Ovary (tissue), 7 donors: ENCODE measurements at regions not wholly inside any gene's neighbourhood (a gene's known extent, or its start where the extent isn't known, plus 50 kb on each side); places are given as distances from the start of the nearest gene placed in this dataset.

Experiments
- DNase-seq, 5 donors: peaks; one replicate each; pipeline ENCODE4 v3.0.0-alpha.2; 2019 to 2020
- H3K27ac ChIP-seq, 2 donors: fragments of 200-600 bp; one replicate each; pipeline versions ENCODE4 v1.5.1 to v1.8.0; 2019 to 2022
- H3K27me3 ChIP-seq: fragments of 200-600 bp; one replicate; pipeline ENCODE4 v1.8.0; 2022
- H3K36me3 ChIP-seq: fragments of 200-600 bp; sonication (generic); one replicate; pipeline ENCODE4 v1.5.1; 2019
- H3K4me1 ChIP-seq: one replicate; pipeline ENCODE4 v1.8.1; 2013; ENCODE audit warnings: mild to moderate bottlenecking, moderate library complexity; ENCODE audit not compliant: insufficient read depth
- H3K4me3 ChIP-seq: fragments of 200-600 bp; sonication (generic); one replicate; pipeline ENCODE4 v1.5.1; 2017
- H3K9me3 ChIP-seq, 2 donors: fragments of 200-600 bp in 1 of 2; sonication (generic) in 1 of 2; one replicate each; pipeline versions ENCODE4 v1.5.1 to v1.8.1; 2013 to 2019; ENCODE audit warnings: mild to moderate bottlenecking in 1 of 2, moderate library complexity in 1 of 2
- CTCF ChIP-seq, 3 donors: fragments of 450-650 bp in 2 of 3; fragments of 200-600 bp in 1 of 3; IDR thresholded peaks; one replicate each; pipeline versions ENCODE4 v1.5.1 to v1.8.0; 2016 to 2022; ENCODE audit warnings: antibody characterized with exemption in 3 of 3, mild to moderate bottlenecking in 1 of 3
- EP300 ChIP-seq: sonication (generic); formaldehyde crosslinking; IDR thresholded peaks from one replicate; pipeline ENCODE4 v1.6.1; 2017; ENCODE audit warnings: antibody characterized with exemption
- POLR2A ChIP-seq: fragments of 450-650 bp; IDR thresholded peaks from one replicate; pipeline ENCODE4 v1.6.1; 2017; ENCODE audit warnings: antibody characterized with exemption, mild to moderate bottlenecking, moderate library complexity
- WGBS, 3 donors: extraction: QIAGEN DNeasy Blood & Tissue Kit in 1 of 3; methylation state at CpG; one replicate each; pipeline versions ENCODE4 v1.1.5 to v1.1.7; 2013 to 2017; 5-methylcytosine and 5-hydroxymethylcytosine counted together
- intact Hi-C, 4 donors: fragments of 100-400 bp; cut with DNase I; formaldehyde crosslinking; loops; one replicate each; pipeline versions ENCODE4 v1.11.0 to v1.15.1; 2022 to 2023
- donor health status: DM: no; HTN: no; CAD: no; lungs with moderate emphysema.
- donor health status: DM: no; HTN: no; CAD: no.
- donor health status: Bipolar disorder and iron deficiency.
- donor health status: DM: no; HTN: no; CAD: no.
- donor health status: DM: yes; HTN: yes; CAD: no.

- intact Hi-C loops = no loop called here
- Histone ChIP-seq H3K9me3 (no peaks in the 10 kb centered on the region), H3K27me3 (no peaks in the 10 kb centered on the region), H3K27ac (no peak overlapping the region), H3K4me3 (no peak overlapping the region), H3K36me3 (no peaks in the 10 kb centered on the region), H3K4me1 (peaks cover 6% of the 10 kb centered on the region)
- no peak for TF ChIP-seq EP300
- no peak for TF ChIP-seq CTCF (IDR thresholded peaks at IDR 0.05)
- no peak for TF ChIP-seq POLR2A
- WGBS, 3 donors = 88% methylated on average over 7 of the region's 7 CpGs
- DNase-seq = no peak
Measured at GRCh38 chr2:172204309-172204708, 101.6 kb upstream of the DLX2 start.

- H3K36me3 ChIP-seq = no peaks in the 10 kb centered on the region
- no peaks in the 10 kb centered on the region for H3K9me3 ChIP-seq
- H3K4me3 ChIP-seq = no peak overlapping the region
- DNase-seq = no peak
- intact Hi-C loops = no loop called here
- no peak overlapping the region for H3K27ac ChIP-seq
- peaks cover 9% of the 10 kb centered on the region for H3K4me1 ChIP-seq
- WGBS, 3 donors = 89 to 94% (median 93%) methylated on average over 2 of the region's 2 CpGs
- H3K27me3 ChIP-seq = no peaks in the 10 kb centered on the region
- no peak for TF ChIP-seq EP300
- TF ChIP-seq CTCF (IDR thresholded peaks at IDR 0.05) = no peak
- TF ChIP-seq POLR2A = no peak
Measured at GRCh38 chr2:172204762-172205161, 102.1 kb upstream of the DLX2 start.

- 74 to 91% (median 82%) methylated on average over 4 of the region's 4 CpGs for WGBS, 3 donors
Measured at GRCh38 chr2:172205292-172205691, 102.6 kb upstream of the DLX2 start.

GRCh38 chr2:172207911-172208310, 105.2 kb upstream of the DLX2 start:
- 68 to 71% (median 71%) methylated on average over 5 of the region's 5 CpGs for WGBS, 3 donors
- Histone ChIP-seq H3K4me3 (no peak overlapping the region), H3K9me3 (no peaks in the 10 kb centered on the region), H3K36me3 (no peaks in the 10 kb centered on the region), H3K27me3 (no peaks in the 10 kb centered on the region), H3K4me1 (peaks cover 9% of the 10 kb centered on the region), H3K27ac (no peak overlapping the region)
- intact Hi-C loops = no loop called here
- DNase-seq = no peak
- no peak for TF ChIP-seq CTCF (IDR thresholded peaks at IDR 0.05)
- no peak for TF ChIP-seq EP300
- TF ChIP-seq POLR2A = no peak

More at GRCh38 chr2:172205292-172205691, 102.6 kb upstream of the DLX2 start:
- Histone ChIP-seq H3K27ac (no peak overlapping the region), H3K4me3 (no peak overlapping the region), H3K4me1 (peaks cover 9% of the 10 kb centered on the region), H3K36me3 (no peaks in the 10 kb centered on the region), H3K9me3 (no peaks in the 10 kb centered on the region), H3K27me3 (no peaks in the 10 kb centered on the region)
- DNase-seq = no peak
- intact Hi-C loops = no loop called here
- TF ChIP-seq POLR2A (no peak), CTCF (IDR thresholded peaks at IDR 0.05) (no peak), EP300 (no peak)
